Panc1 (cell line): ENCODE measurements at regions not wholly inside any gene's neighbourhood (a gene's known extent, or its start where the extent isn't known, plus 50 kb on each side); places are given as distances from the start of the nearest gene placed in this dataset.

Source experiments
- ATAC-seq: fragments of 200-7000 bp; cut with Tn5 transposase; 2 replicates; pipeline ENCODE4 v1.9.1; 2020; ENCODE audit warnings: mild to moderate bottlenecking, moderate library complexity
- BruUV-seq: library from RNA; stranded (reverse); fragments of 400-500 nt; replicated peaks from 2 replicates; lab custom pipeline; 2021; lab: Mats Ljungman, UMichigan
- CTCF ChIA-PET: fragments of 300-600 bp; sonication (Branson Sonifier 250); formaldehyde crosslinking; loops from one replicate; lab custom pipeline; 2022; ENCODE audit warnings: antibody characterized with exemption; lab: Charles Lee
- POLR2A ChIA-PET: fragments of 300-600 bp; sonication (Branson Sonifier 250); formaldehyde crosslinking; loops from one replicate; lab custom pipeline; 2022; ENCODE audit warnings: antibody characterized with exemption; lab: Charles Lee
- DNase-seq: peaks from one replicate; pipeline ENCODE4 v3.0.0-alpha.2; 2010; ENCODE audit warnings: low read depth, low spot score
- H3K27ac ChIP-seq: 2 replicates; pipeline ENCODE4 v1.5.1; 2011; ENCODE audit warnings: mild to moderate bottlenecking, low read length, inconsistent platforms
- H3K27me3 ChIP-seq: fragments of 200-500 bp; sonication (Bioruptor generic); 2 replicates; pipeline ENCODE4 v1.6.0; 2014; ENCODE audit warnings: low read length, inconsistent platforms; ENCODE audit not compliant: control insufficient read depth, insufficient read depth
- H3K36me3 ChIP-seq: fragments of 200-500 bp; sonication (Bioruptor generic); 2 replicates; pipeline ENCODE4 v1.5.1; 2014; ENCODE audit warnings: inconsistent platforms, mild to moderate bottlenecking, low read length, moderate library complexity; ENCODE audit not compliant: control insufficient read depth, insufficient read depth
- H3K4me1 ChIP-seq: 2 replicates; pipeline ENCODE4 v1.5.1; 2011; ENCODE audit warnings: inconsistent platforms, mild to moderate bottlenecking, low read length, moderate library complexity; ENCODE audit not compliant: control insufficient read depth, insufficient read depth
- H3K4me3 ChIP-seq, 2 experiments: 2 replicates each; pipeline ENCODE4 v1.5.1; 2011 to 2012; ENCODE audit warnings: low read depth in 2 of 2, low read length in 2 of 2, mild to moderate bottlenecking in 2 of 2, inconsistent platforms in 1 of 2, moderate library complexity in 1 of 2
- H3K9me3 ChIP-seq: fragments of 200-500 bp; sonication (Bioruptor generic); 2 replicates; pipeline ENCODE4 v1.5.1; 2014; ENCODE audit warnings: low read depth, mild to moderate bottlenecking, inconsistent platforms, low read length, moderate library complexity; ENCODE audit not compliant: control insufficient read depth, insufficient read depth
- POLR2AphosphoS5 ChIP-seq: IDR thresholded peaks from 2 replicates; pipeline ENCODE4 v1.6.1; 2012; ENCODE audit warnings: mild to moderate bottlenecking, low read depth, low read length, moderate library complexity
- SIN3A ChIP-seq: IDR thresholded peaks from 2 replicates; pipeline ENCODE4 v1.6.1; 2012; ENCODE audit warnings: low read depth, mild to moderate bottlenecking, low read length, moderate library complexity, borderline replicate concordance; ENCODE audit not compliant: insufficient read depth
- TCF7L2 ChIP-seq: IDR thresholded peaks from 2 replicates; pipeline ENCODE4 v1.6.1; 2011; ENCODE audit warnings: mild to moderate bottlenecking, low read depth, low read length, inconsistent platforms
- in situ Hi-C: cut with HindIII; loops from 2 replicates; pipeline ENCODE4 v1.10.0; 2016; ENCODE audit warnings: low sequenced_read_pairs, low pct_unique_long_range_greater_than_20kb
- intact Hi-C: fragments of 100-400 bp; cut with micrococcal nuclease; formaldehyde crosslinking; loops from one replicate; pipeline ENCODE4 v1.10.0; 2022; ENCODE audit not compliant: unreplicated experiment
- TF ChIP-seq, protein P1 (sequence below), 2 experiments: IDR thresholded peaks; 2 replicates each; pipeline ENCODE4 v1.6.1; 2011 to 2012; ENCODE audit warnings: low read depth in 2 of 2, control low read depth in 1 of 2, low read length in 1 of 2, mild to moderate bottlenecking in 1 of 2, moderate library complexity in 1 of 2; ENCODE audit not compliant: insufficient read depth in 1 of 2
- TF ChIP-seq, protein P2 (sequence below): fragments of 450-650 bp; IDR thresholded peaks from 2 replicates; pipeline ENCODE4 v1.5.1; 2017; ENCODE audit warnings: mild to moderate bottlenecking

DNA sequence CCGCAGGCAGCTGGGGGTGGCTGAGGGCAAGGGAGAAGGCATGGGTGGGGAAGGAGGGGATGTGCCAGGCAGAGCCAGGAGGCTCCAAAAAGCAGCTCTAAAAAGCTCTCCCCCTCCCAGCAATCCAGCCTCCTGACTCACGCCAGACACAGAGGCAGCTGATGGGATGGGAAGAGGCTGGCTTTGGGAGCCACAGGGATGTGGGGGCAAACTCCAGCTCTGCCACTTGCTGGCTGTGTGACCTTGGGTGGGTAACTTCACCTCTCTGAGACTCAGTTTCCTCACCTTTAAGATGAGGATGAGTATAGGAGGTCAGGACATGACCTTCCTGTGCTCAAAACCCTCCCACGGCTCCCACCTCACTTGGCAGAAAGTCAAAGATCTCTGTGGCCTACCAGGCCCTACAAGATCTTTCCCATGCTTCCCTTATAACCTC lies 148.9 kb downstream of the CEBPB start:
- H3K9me3 ChIP-seq, result no peaks in the 10 kb centered on the region
- no peak for TF ChIP-seq POLR2AphosphoS5
- TF ChIP-seq, protein P1, sequence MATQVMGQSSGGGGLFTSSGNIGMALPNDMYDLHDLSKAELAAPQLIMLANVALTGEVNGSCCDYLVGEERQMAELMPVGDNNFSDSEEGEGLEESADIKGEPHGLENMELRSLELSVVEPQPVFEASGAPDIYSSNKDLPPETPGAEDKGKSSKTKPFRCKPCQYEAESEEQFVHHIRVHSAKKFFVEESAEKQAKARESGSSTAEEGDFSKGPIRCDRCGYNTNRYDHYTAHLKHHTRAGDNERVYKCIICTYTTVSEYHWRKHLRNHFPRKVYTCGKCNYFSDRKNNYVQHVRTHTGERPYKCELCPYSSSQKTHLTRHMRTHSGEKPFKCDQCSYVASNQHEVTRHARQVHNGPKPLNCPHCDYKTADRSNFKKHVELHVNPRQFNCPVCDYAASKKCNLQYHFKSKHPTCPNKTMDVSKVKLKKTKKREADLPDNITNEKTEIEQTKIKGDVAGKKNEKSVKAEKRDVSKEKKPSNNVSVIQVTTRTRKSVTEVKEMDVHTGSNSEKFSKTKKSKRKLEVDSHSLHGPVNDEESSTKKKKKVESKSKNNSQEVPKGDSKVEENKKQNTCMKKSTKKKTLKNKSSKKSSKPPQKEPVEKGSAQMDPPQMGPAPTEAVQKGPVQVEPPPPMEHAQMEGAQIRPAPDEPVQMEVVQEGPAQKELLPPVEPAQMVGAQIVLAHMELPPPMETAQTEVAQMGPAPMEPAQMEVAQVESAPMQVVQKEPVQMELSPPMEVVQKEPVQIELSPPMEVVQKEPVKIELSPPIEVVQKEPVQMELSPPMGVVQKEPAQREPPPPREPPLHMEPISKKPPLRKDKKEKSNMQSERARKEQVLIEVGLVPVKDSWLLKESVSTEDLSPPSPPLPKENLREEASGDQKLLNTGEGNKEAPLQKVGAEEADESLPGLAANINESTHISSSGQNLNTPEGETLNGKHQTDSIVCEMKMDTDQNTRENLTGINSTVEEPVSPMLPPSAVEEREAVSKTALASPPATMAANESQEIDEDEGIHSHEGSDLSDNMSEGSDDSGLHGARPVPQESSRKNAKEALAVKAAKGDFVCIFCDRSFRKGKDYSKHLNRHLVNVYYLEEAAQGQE (IDR thresholded peaks at IDR 0.05; ENCODE audit: insufficient read depth in 1 of 2, low read depth in 2 of 2, low read length in 1 of 2), result no peak
- H3K4me3 ChIP-seq, result no peak overlapping the region
- ATAC-seq (no peak; the same call in 1 of the 2 replicates), DNase-seq (no peak)
- H3K36me3 ChIP-seq, result no peaks in the 10 kb centered on the region
- intact Hi-C loops, result no loop called here
- H3K27ac ChIP-seq, result no peak overlapping the region
- POLR2A ChIA-PET, result no interaction called here
- peaks cover 2% of the 10 kb centered on the region; the same call in 1 of the 2 replicates for H3K4me1 ChIP-seq
- no peaks in the 10 kb centered on the region for H3K27me3 ChIP-seq
- in situ Hi-C loops, result no loop called here
- CTCF ChIA-PET, result no interaction called here
- BruUV-seq, result no TSS peak

GRCh38 chr20:50340541-50340940 lies 149.9 kb downstream of the CEBPB start:
- ChIA-PET CTCF (no interaction called here), POLR2A (no interaction called here)
- peaks cover 2% of the 10 kb centered on the region; the same call in 1 of the 2 replicates for H3K4me1 ChIP-seq
- intact Hi-C loops (no loop called here), in situ Hi-C loops (no loop called here)
- TF ChIP-seq POLR2AphosphoS5 (no peak), TCF7L2 (no peak), SIN3A (no peak)
- TF ChIP-seq, protein P2, sequence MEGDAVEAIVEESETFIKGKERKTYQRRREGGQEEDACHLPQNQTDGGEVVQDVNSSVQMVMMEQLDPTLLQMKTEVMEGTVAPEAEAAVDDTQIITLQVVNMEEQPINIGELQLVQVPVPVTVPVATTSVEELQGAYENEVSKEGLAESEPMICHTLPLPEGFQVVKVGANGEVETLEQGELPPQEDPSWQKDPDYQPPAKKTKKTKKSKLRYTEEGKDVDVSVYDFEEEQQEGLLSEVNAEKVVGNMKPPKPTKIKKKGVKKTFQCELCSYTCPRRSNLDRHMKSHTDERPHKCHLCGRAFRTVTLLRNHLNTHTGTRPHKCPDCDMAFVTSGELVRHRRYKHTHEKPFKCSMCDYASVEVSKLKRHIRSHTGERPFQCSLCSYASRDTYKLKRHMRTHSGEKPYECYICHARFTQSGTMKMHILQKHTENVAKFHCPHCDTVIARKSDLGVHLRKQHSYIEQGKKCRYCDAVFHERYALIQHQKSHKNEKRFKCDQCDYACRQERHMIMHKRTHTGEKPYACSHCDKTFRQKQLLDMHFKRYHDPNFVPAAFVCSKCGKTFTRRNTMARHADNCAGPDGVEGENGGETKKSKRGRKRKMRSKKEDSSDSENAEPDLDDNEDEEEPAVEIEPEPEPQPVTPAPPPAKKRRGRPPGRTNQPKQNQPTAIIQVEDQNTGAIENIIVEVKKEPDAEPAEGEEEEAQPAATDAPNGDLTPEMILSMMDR, result no peak
- TF ChIP-seq, protein P1 (IDR thresholded peaks at IDR 0.05; ENCODE audit: insufficient read depth in 1 of 2, low read depth in 2 of 2, low read length in 1 of 2), result no peak
- H3K4me3 ChIP-seq, result no peak overlapping the region
- DNase-seq (no peak), ATAC-seq (no peak)
- no TSS peak for BruUV-seq
- no peak overlapping the region for H3K27ac ChIP-seq
- H3K9me3 ChIP-seq, result no peaks in the 10 kb centered on the region
- H3K27me3 ChIP-seq, result no peaks in the 10 kb centered on the region
- no peaks in the 10 kb centered on the region for H3K36me3 ChIP-seq
